ENCODE measurements at regions not wholly inside any gene's neighbourhood (a gene's known extent, or its start where the extent isn't known, plus 50 kb on each side); places are given as distances from the start of the nearest gene placed in this dataset.

GRCh38 chr4:53711926-53712325, 120.6 kb upstream of the LNX1 start:
- Histone ChIP-seq H3K27me3 (ENCODE audit: insufficient read depth, low read length, poor library complexity) (no peaks in the 10 kb centered on the region), H3K79me2 (ENCODE audit: insufficient read depth, low read length) (no peaks in the 10 kb centered on the region), H3K4me1 (ENCODE audit: insufficient read depth, low read length) (no peaks in the 10 kb centered on the region), H3K4me3 (ENCODE audit: low read depth in 1 of 2, low read length in 2 of 2) (no peak overlapping the region), H3K9ac (ENCODE audit: low read depth, low read length) (no peak overlapping the region), H3K36me3 (ENCODE audit: insufficient read depth, low read length) (no peaks in the 10 kb centered on the region), H3K4me2 (ENCODE audit: insufficient read depth, low read length) (no peak overlapping the region), H2AFZ (ENCODE audit: low read depth, low read length) (no peak overlapping the region), H3K9me3 (ENCODE audit: insufficient read depth, low read length, severe bottlenecking) (no peaks in the 10 kb centered on the region), H4K20me1 (ENCODE audit: insufficient read depth, low read length) (no peaks in the 10 kb centered on the region), H3K27ac (ENCODE audit: low read length) (no peak overlapping the region)
- ATAC-seq (ENCODE audit: insufficient read depth, low read depth), result no peak
- TF ChIP-seq CTCF (IDR thresholded peaks at IDR 0.05; ENCODE audit: borderline replicate concordance, extremely low read depth, low read length, poor library complexity, severe bottlenecking) (no peak), EZH2 (IDR thresholded peaks at IDR 0.05; ENCODE audit: borderline replicate concordance, low read depth, low read length, severe bottlenecking) (no peak)
- no peak for DNase-seq

GRCh38 chr4:53709693-53710092, 118.4 kb upstream of the LNX1 start:
- Histone ChIP-seq H3K4me3 (ENCODE audit: low read depth in 1 of 2, low read length in 2 of 2) (no peak overlapping the region), H2AFZ (ENCODE audit: low read depth, low read length) (no peak overlapping the region), H3K79me2 (ENCODE audit: insufficient read depth, low read length) (no peaks in the 10 kb centered on the region), H3K4me2 (ENCODE audit: insufficient read depth, low read length) (no peak overlapping the region), H3K9ac (ENCODE audit: low read depth, low read length) (no peak overlapping the region), H3K27me3 (ENCODE audit: insufficient read depth, low read length, poor library complexity) (no peaks in the 10 kb centered on the region), H3K36me3 (ENCODE audit: insufficient read depth, low read length) (no peaks in the 10 kb centered on the region), H3K27ac (ENCODE audit: low read length) (no peak overlapping the region), H4K20me1 (ENCODE audit: insufficient read depth, low read length) (no peaks in the 10 kb centered on the region), H3K9me3 (ENCODE audit: insufficient read depth, low read length, severe bottlenecking) (no peaks in the 10 kb centered on the region), H3K4me1 (ENCODE audit: insufficient read depth, low read length) (no peaks in the 10 kb centered on the region)
- TF ChIP-seq EZH2 (IDR thresholded peaks at IDR 0.05; ENCODE audit: borderline replicate concordance, low read depth, low read length, severe bottlenecking) (no peak), CTCF (IDR thresholded peaks at IDR 0.05; ENCODE audit: borderline replicate concordance, extremely low read depth, low read length, poor library complexity, severe bottlenecking) (no peak)
- no peak for ATAC-seq (ENCODE audit: insufficient read depth, low read depth)
- no peak for DNase-seq

- Histone ChIP-seq H3K27ac (ENCODE audit: low read length) (no peak overlapping the region), H3K4me3 (ENCODE audit: low read depth in 1 of 2, low read length in 2 of 2) (no peak overlapping the region), H3K27me3 (ENCODE audit: insufficient read depth, low read length, poor library complexity) (no peaks in the 10 kb centered on the region), H3K4me2 (ENCODE audit: insufficient read depth, low read length) (no peak overlapping the region), H3K9me3 (ENCODE audit: insufficient read depth, low read length, severe bottlenecking) (no peaks in the 10 kb centered on the region), H3K79me2 (ENCODE audit: insufficient read depth, low read length) (no peaks in the 10 kb centered on the region), H3K4me1 (ENCODE audit: insufficient read depth, low read length) (no peaks in the 10 kb centered on the region), H3K9ac (ENCODE audit: low read depth, low read length) (no peak overlapping the region), H4K20me1 (ENCODE audit: insufficient read depth, low read length) (no peaks in the 10 kb centered on the region), H2AFZ (ENCODE audit: low read depth, low read length) (no peak overlapping the region), H3K36me3 (ENCODE audit: insufficient read depth, low read length) (no peaks in the 10 kb centered on the region)
- no peak for ATAC-seq (ENCODE audit: insufficient read depth, low read depth)
- no peak for DNase-seq
- no peak for TF ChIP-seq EZH2 (IDR thresholded peaks at IDR 0.05; ENCODE audit: borderline replicate concordance, low read depth, low read length, severe bottlenecking)
- no peak for TF ChIP-seq CTCF (IDR thresholded peaks at IDR 0.05; ENCODE audit: borderline replicate concordance, extremely low read depth, low read length, poor library complexity, severe bottlenecking)
These were observed 116.2 kb upstream of the LNX1 start for GRCh38 chr4:53707491-53707890.
